CD4-positive, alpha-beta memory T cell (primary cell): ENCODE measurements at regions not wholly inside any gene's neighbourhood (a gene's known extent, or its start where the extent isn't known, plus 50 kb on each side); places are given as distances from the start of the nearest gene placed in this dataset.
A peak's percentile ranks its signal among the peaks of the same experiment; 100 is the strongest.

Source experiments
- CTCF ChIA-PET: fragments of 350-600 bp; sonication (Branson Sonifier 250); formaldehyde crosslinking; loops from one replicate; lab custom pipeline; 2021; ENCODE audit warnings: inconsistent platforms; ENCODE audit not compliant: partially characterized antibody; lab: Charles Lee
- POLR2A ChIA-PET: fragments of 350-600 bp; sonication (Branson Sonifier 250); formaldehyde crosslinking; loops from one replicate; lab custom pipeline; 2021; ENCODE audit not compliant: partially characterized antibody; lab: Charles Lee
- DNase-seq, 5 donors: peaks; one replicate each; pipeline versions ENCODE4 v3.0.0 to v3.0.0-alpha.2; 2020 to 2022; ENCODE audit warnings: mixed read lengths in 1 of 5
- H3K27ac ChIP-seq: one replicate; pipeline ENCODE4 v1.7.0; 2013; ENCODE audit warnings: low read depth, low read length
- H3K27me3 ChIP-seq: 2 replicates; pipeline ENCODE4 v1.7.0; 2013; ENCODE audit warnings: mild to moderate bottlenecking, low read length, moderate library complexity; ENCODE audit not compliant: insufficient read depth
- H3K36me3 ChIP-seq: 2 replicates; pipeline ENCODE4 v1.7.0; 2013; ENCODE audit warnings: mild to moderate bottlenecking, low read length, moderate library complexity; ENCODE audit not compliant: insufficient read depth
- H3K4me1 ChIP-seq: 2 replicates; pipeline ENCODE4 v1.7.0; 2013; ENCODE audit warnings: mild to moderate bottlenecking, low read length, moderate library complexity; ENCODE audit not compliant: insufficient read depth
- H3K4me3 ChIP-seq, 2 donors: one replicate each; pipeline ENCODE4 v1.7.0; 2013; ENCODE audit warnings: low read length in 2 of 2, mild to moderate bottlenecking in 1 of 2
- H3K9me3 ChIP-seq, 2 donors: one replicate each; pipeline ENCODE4 v1.7.0; 2013; ENCODE audit warnings: low read length in 2 of 2, control low read depth in 1 of 2; ENCODE audit not compliant: control insufficient read depth in 1 of 2
- H3K27ac Mint-ChIP-seq, 7 donors: one replicate each; pipeline ENCODE4 v1.8.0; 2020 to 2021; ENCODE audit warnings: mixed read lengths in 7 of 7, mild to moderate bottlenecking in 6 of 7, inconsistent platforms in 3 of 7, moderate library complexity in 3 of 7
- H3K27me3 Mint-ChIP-seq, 2 donors: one replicate each; pipeline ENCODE4 v1.8.0; 2020 to 2021; ENCODE audit warnings: mixed read lengths in 2 of 2
- H3K36me3 Mint-ChIP-seq, 2 donors: one replicate each; pipeline ENCODE4 v1.8.0; 2020 to 2021; ENCODE audit warnings: mixed read lengths in 2 of 2, inconsistent platforms in 1 of 2, mild to moderate bottlenecking in 1 of 2
- H3K4me1 Mint-ChIP-seq, 4 donors: one replicate each; pipeline ENCODE4 v1.8.0; 2020 to 2021; ENCODE audit warnings: mixed read lengths in 4 of 4, mild to moderate bottlenecking in 1 of 4
- H3K4me3 Mint-ChIP-seq, 8 donors: one replicate each; pipeline ENCODE4 v1.8.0; 2020 to 2021; ENCODE audit warnings: mixed read lengths in 8 of 8, mild to moderate bottlenecking in 7 of 8, moderate library complexity in 6 of 8, inconsistent platforms in 3 of 8
- H3K9me3 Mint-ChIP-seq, 8 donors: one replicate each; pipeline ENCODE4 v1.8.0; 2020 to 2021; ENCODE audit warnings: mixed read lengths in 8 of 8, mild to moderate bottlenecking in 5 of 8, inconsistent platforms in 3 of 8, moderate library complexity in 1 of 8
- intact Hi-C: fragments of 100-400 bp; cut with micrococcal nuclease; formaldehyde crosslinking; loops from one replicate; pipeline ENCODE4 v1.15.1; 2023

GRCh38 chr4:110830461-110830860 is 207.6 kb upstream of the PITX2 start:
- Histone ChIP-seq H3K4me1 (no peaks in the 10 kb centered on the region), H3K4me3 (no peak overlapping the region), H3K27me3 (no peaks in the 10 kb centered on the region), H3K36me3 (no peaks in the 10 kb centered on the region), H3K27ac (no peak overlapping the region), H3K9me3 (no peaks in the 10 kb centered on the region)
- H3K27me3 Mint-ChIP-seq: no peaks in the 10 kb centered on the region
- H3K4me1 Mint-ChIP-seq: no peaks in the 10 kb centered on the region
- H3K36me3 Mint-ChIP-seq: no peaks in the 10 kb centered on the region
- POLR2A ChIA-PET: no interaction called here
- intact Hi-C loops: no loop called here
- no peak overlapping the region for H3K4me3 Mint-ChIP-seq
- CTCF ChIA-PET: no interaction called here
- peaks cover 0 to 4% (median 0%) of the 10 kb centered on the region in 8 donors for H3K9me3 Mint-ChIP-seq
- DNase-seq: no peak
- H3K27ac Mint-ChIP-seq: no peak overlapping the region

- no peaks in the 10 kb centered on the region for H3K36me3 ChIP-seq
- no peaks in the 10 kb centered on the region for H3K27me3 ChIP-seq
- peak overlapping the region in 1 of 7 donors; percentile 0 for H3K27ac Mint-ChIP-seq
- H3K4me1 Mint-ChIP-seq: no peaks in the 10 kb centered on the region
- no peaks in the 10 kb centered on the region for H3K36me3 Mint-ChIP-seq
- no peak overlapping the region for H3K4me3 Mint-ChIP-seq
- intact Hi-C loops: no loop called here
- no peak overlapping the region for H3K4me3 ChIP-seq
- H3K27me3 Mint-ChIP-seq: no peaks in the 10 kb centered on the region
- H3K4me1 ChIP-seq: no peaks in the 10 kb centered on the region
- peaks cover 0 to 7% (median 0%) of the 10 kb centered on the region in 8 donors for H3K9me3 Mint-ChIP-seq
- ChIA-PET POLR2A (no interaction called here), CTCF (no interaction called here)
- peak in 1 of 5 donors; percentile 32 for DNase-seq
- no peaks in the 10 kb centered on the region for H3K9me3 ChIP-seq
- H3K27ac ChIP-seq: no peak overlapping the region
These were observed 215.1 kb upstream of the PITX2 start for GRCh38 chr4:110837896-110838450.

DNA sequence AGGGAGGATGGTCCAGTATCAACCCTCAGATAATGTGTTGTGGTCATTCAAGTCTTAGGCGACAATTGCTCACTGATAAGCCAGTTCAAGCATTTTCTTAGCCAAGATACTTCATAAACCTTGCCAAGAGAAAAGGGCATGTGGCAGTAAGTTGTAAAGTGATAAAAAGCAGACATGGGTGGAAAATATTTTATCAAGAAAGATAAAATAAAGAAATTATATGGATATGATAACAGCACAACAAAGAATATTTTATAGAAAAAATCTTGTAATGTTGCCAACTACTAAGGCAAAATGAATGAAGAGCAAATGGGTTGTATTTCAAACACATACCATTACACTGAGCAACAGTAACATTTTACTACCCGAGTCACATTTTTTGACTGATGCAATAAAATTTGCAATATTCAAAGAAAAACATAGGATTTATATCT is 217.4 kb upstream of the PITX2 start:
- no peak overlapping the region for H3K4me3 Mint-ChIP-seq
- ChIA-PET POLR2A (no interaction called here), CTCF (no interaction called here)
- H3K27ac Mint-ChIP-seq: no peak overlapping the region
- no peaks in the 10 kb centered on the region for H3K36me3 Mint-ChIP-seq
- Histone ChIP-seq H3K27me3 (no peaks in the 10 kb centered on the region), H3K4me3 (no peak overlapping the region), H3K27ac (no peak overlapping the region), H3K36me3 (no peaks in the 10 kb centered on the region), H3K4me1 (no peaks in the 10 kb centered on the region), H3K9me3 (no peaks in the 10 kb centered on the region)
- H3K4me1 Mint-ChIP-seq: no peaks in the 10 kb centered on the region
- DNase-seq: no peak
- no peaks in the 10 kb centered on the region for H3K27me3 Mint-ChIP-seq
- intact Hi-C loops: no loop called here
- peaks cover 0 to 14% (median under 1%) of the 10 kb centered on the region in 8 donors for H3K9me3 Mint-ChIP-seq

GRCh38 chr4:110848787-110849186 is 225.9 kb upstream of the PITX2 start:
- Histone ChIP-seq H3K27ac (no peak overlapping the region), H3K27me3 (no peaks in the 10 kb centered on the region), H3K4me1 (no peaks in the 10 kb centered on the region), H3K9me3 (no peaks in the 10 kb centered on the region), H3K36me3 (no peaks in the 10 kb centered on the region), H3K4me3 (no peak overlapping the region)
- DNase-seq: no peak
- Mint-ChIP-seq H3K27me3 (no peaks in the 10 kb centered on the region), H3K4me1 (no peaks in the 10 kb centered on the region), H3K4me3 (no peak overlapping the region), H3K27ac (no peak overlapping the region), H3K9me3 (peaks cover 0 to 7% (median 0%) of the 10 kb centered on the region in 8 donors), H3K36me3 (no peaks in the 10 kb centered on the region)
- CTCF ChIA-PET: no interaction called here
- POLR2A ChIA-PET: no interaction called here
- intact Hi-C loops: no loop called here

DNA sequence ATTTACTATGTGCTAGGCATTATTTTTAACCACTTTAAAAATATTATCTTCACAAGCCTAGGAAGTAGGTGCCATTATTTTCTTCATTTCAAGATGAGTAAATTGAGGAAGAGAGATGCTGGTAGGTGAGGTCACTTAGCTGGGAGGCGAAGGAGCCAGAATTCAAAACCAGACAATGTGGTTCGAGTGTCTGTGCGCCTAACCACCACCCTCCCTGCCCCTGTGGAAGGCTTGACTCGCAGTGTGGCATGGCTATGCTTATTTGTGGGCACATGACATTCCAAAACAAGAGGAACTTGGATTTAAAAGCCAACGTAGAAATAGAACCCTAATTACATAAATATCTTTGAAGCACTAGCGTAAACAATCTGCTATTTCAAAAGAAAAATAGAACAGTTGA is 226.6 kb upstream of the PITX2 start:
- Histone ChIP-seq H3K4me3 (no peak overlapping the region), H3K36me3 (no peaks in the 10 kb centered on the region), H3K9me3 (no peaks in the 10 kb centered on the region), H3K27me3 (no peaks in the 10 kb centered on the region), H3K27ac (no peak overlapping the region), H3K4me1 (no peaks in the 10 kb centered on the region)
- POLR2A ChIA-PET: no interaction called here
- H3K27ac Mint-ChIP-seq: no peak overlapping the region
- no peaks in the 10 kb centered on the region for H3K36me3 Mint-ChIP-seq
- CTCF ChIA-PET: no interaction called here
- H3K27me3 Mint-ChIP-seq: no peaks in the 10 kb centered on the region
- no peak for DNase-seq
- intact Hi-C loops: no loop called here
- no peaks in the 10 kb centered on the region for H3K4me1 Mint-ChIP-seq
- H3K4me3 Mint-ChIP-seq: no peak overlapping the region
- peaks cover 0 to 2% (median 0%) of the 10 kb centered on the region in 8 donors for H3K9me3 Mint-ChIP-seq

GRCh38 chr4:110850461-110851442 is 227.9 kb upstream of the PITX2 start:
- H3K9me3 ChIP-seq: no peaks in the 10 kb centered on the region
- H3K9me3 Mint-ChIP-seq: no peaks in the 10 kb centered on the region
- no peak overlapping the region for H3K4me3 Mint-ChIP-seq
- H3K27me3 ChIP-seq: no peaks in the 10 kb centered on the region
- ChIA-PET POLR2A (no interaction called here), CTCF (no interaction called here)
- no peak for DNase-seq
- no peaks in the 10 kb centered on the region for H3K4me1 ChIP-seq
- H3K4me3 ChIP-seq: no peak overlapping the region
- H3K27ac Mint-ChIP-seq: no peak overlapping the region
- H3K36me3 Mint-ChIP-seq: no peaks in the 10 kb centered on the region
- H3K4me1 Mint-ChIP-seq: no peaks in the 10 kb centered on the region
- no peaks in the 10 kb centered on the region for H3K36me3 ChIP-seq
- intact Hi-C loops: no loop called here
- no peaks in the 10 kb centered on the region for H3K27me3 Mint-ChIP-seq
- H3K27ac ChIP-seq: no peak overlapping the region

DNA sequence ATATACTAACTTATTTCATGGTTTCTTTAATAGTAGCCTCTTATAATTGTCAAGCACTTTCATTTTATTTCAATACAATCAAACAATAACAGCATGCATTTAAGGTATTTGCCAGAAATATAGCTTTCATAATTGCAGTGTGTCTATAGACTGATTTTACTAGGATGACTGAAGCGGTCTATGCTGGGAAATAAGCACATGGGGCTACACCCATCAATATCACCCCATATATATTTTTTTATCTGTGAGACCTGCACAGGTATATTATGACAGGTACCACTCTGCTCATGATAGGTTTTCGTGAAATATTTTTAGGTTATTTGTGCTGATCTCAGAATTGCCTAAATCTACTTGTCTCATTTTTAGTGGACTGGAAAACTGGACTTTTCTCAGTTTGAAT is 229.1 kb upstream of the PITX2 start:
- Mint-ChIP-seq H3K4me1 (no peaks in the 10 kb centered on the region), H3K27me3 (no peaks in the 10 kb centered on the region), H3K27ac (no peak overlapping the region), H3K9me3 (peaks cover 0 to 2% (median 0%) of the 10 kb centered on the region in 8 donors), H3K36me3 (no peaks in the 10 kb centered on the region), H3K4me3 (no peak overlapping the region)
- Histone ChIP-seq H3K27ac (no peak overlapping the region), H3K36me3 (no peaks in the 10 kb centered on the region), H3K27me3 (no peaks in the 10 kb centered on the region), H3K4me3 (no peak overlapping the region), H3K9me3 (no peaks in the 10 kb centered on the region), H3K4me1 (no peaks in the 10 kb centered on the region)
- ChIA-PET POLR2A (no interaction called here), CTCF (no interaction called here)
- intact Hi-C loops: no loop called here
- DNase-seq: no peak
